ENCODE measurements at regions not wholly inside any gene's neighbourhood (a gene's known extent, or its start where the extent isn't known, plus 50 kb on each side); places are given as distances from the start of the nearest gene placed in this dataset.

- DNase-seq (ENCODE audit: low spot score): no peak
- no peak for TF ChIP-seq CTCF (IDR thresholded peaks at IDR 0.05; ENCODE audit: extremely low read depth, missing control alignments)
Measured at GRCh38 chr12:13794706-13795105, 186.7 kb downstream of the GRIN2B start.

- TF ChIP-seq CTCF (IDR thresholded peaks at IDR 0.05; ENCODE audit: extremely low read depth, missing control alignments): no peak
- DNase-seq (ENCODE audit: low spot score): no peak
Measured at GRCh38 chr12:13790317-13790716, 191.1 kb downstream of the GRIN2B start.

GRCh38 chr12:13788626-13789025 lies 192.8 kb downstream of the GRIN2B start:
- DNase-seq (ENCODE audit: low spot score): no peak
- TF ChIP-seq CTCF (IDR thresholded peaks at IDR 0.05; ENCODE audit: extremely low read depth, missing control alignments): no peak

GRCh38 chr12:13786646-13787045 lies 194.8 kb downstream of the GRIN2B start:
- no peak for TF ChIP-seq CTCF (IDR thresholded peaks at IDR 0.05; ENCODE audit: extremely low read depth, missing control alignments)

GRCh38 chr12:13784504-13784903 lies 196.9 kb downstream of the GRIN2B start:
- no peak for DNase-seq (ENCODE audit: low spot score)
- TF ChIP-seq CTCF (IDR thresholded peaks at IDR 0.05; ENCODE audit: extremely low read depth, missing control alignments): no peak

More at GRCh38 chr12:13786646-13787045, 194.8 kb downstream of the GRIN2B start:
- DNase-seq (ENCODE audit: low spot score): no peak

GRCh38 chr12:13780453-13780852 lies 200.9 kb downstream of the GRIN2B start:
- DNase-seq (ENCODE audit: low spot score): no peak
- no peak for TF ChIP-seq CTCF (IDR thresholded peaks at IDR 0.05; ENCODE audit: extremely low read depth, missing control alignments)

- TF ChIP-seq CTCF (IDR thresholded peaks at IDR 0.05; ENCODE audit: extremely low read depth, missing control alignments): no peak
- no peak for DNase-seq (ENCODE audit: low spot score)
Measured at GRCh38 chr12:13777374-13777773, 204.0 kb downstream of the GRIN2B start.
